GM18909 (cell line): ENCODE measurements at regions not wholly inside any gene's neighbourhood (a gene's known extent, or its start where the extent isn't known, plus 50 kb on each side); places are given as distances from the start of the nearest gene placed in this dataset.

Source experiments
- ATAC-seq: cut with Tn5 transposase; IDR thresholded peaks from one replicate; pipeline ENCODE4 v1.9.1; 2021; ENCODE audit warnings: mild to moderate bottlenecking; ENCODE audit not compliant: unreplicated experiment, poor library complexity

DNA sequence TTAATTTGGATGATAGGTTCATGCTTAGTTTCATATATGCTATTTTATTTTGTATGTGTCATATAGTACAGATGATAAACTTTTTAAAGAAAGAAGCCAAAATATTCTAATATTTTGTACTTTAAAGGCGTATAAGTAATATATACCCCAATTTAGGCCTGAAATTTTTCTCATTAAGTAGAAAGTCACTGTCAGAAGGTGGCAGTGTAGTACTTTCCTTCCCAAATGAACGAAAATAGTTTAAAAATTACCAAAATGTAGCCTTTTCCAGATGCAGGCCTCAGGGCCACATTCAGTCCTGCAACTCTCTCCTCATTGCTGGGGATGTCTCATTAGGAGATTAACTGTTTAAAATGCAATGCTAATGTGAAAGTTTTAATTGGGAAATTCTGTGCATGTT, 1263.6 kb downstream of the C4orf33 start:
- no peak for ATAC-seq

DNA sequence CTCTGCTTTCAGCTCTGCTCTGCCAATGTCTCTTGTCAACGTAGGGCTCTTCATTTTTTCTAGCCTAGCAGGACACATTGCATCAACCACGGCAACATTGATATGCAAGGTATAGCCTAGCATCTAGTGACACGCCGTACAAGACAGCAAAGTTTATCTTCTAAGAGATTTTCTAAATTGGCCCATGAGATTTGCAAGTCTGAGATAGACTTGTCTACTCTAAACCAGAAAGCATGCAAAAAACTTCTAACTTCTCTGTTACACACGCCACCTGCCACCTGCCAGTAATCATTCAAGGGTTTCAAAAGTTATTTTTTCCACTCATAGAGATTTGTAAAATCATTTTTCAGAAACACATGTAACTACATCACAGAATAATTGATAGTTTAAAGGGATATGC, 1265.7 kb downstream of the C4orf33 start:
- ATAC-seq, result no peak

DNA sequence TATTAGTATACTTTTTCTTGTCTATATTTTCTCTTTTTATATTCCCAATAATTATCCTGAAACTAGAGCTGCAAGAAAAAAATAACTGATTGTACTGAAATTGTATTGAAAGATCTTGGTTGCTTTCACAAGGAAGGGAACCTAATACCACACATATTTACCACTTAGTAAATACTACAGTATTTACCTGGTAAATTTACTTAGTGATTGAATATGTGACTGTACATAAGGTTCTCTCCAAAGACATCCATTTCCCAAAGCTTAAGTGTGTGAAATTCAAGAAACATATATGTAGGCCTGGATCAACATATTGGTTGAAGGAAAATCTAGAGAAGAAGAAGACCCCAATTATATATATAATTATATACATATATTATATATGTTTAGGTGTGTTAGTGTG, 1272.7 kb downstream of the C4orf33 start:
- ATAC-seq, result no peak

DNA sequence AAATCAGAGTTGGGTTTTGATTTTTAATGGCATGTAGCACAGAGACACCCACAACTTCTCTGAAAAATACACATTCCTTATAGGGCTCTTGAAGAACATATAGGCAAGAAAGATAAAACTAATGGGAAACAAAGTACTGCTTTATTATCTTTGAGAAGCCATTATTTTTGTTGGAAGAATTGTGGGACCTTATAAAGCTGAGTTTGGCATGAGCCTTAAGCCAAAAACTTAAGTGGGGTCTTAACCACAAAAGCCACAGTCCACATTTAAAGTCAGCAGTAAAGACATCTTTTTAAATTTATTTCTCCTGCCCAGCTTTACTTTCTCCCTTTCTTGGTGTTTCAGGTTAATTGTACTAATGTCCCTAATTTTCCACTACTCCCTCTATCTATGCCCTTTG, 1297.3 kb downstream of the C4orf33 start:
- ATAC-seq, result no peak

DNA sequence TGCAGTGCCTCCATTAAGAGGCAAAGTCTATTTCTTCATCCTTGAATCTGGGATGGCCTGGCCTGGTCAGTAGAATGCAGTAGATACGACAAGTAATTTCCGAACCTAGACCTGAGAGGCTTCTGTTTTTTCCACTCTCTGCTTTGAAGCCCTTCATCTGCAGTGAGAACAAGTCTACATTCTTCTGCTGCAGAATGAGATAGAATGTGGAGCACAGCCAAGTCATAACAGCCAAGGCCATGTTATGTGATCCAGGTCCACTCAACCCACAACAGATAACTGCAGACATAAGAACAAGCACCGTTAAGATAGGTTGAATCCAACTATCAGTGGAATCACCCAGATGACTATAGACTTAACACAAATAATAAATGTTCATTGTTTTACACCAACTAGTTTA, 1297.7 kb downstream of the C4orf33 start:
- ATAC-seq, result no peak

DNA sequence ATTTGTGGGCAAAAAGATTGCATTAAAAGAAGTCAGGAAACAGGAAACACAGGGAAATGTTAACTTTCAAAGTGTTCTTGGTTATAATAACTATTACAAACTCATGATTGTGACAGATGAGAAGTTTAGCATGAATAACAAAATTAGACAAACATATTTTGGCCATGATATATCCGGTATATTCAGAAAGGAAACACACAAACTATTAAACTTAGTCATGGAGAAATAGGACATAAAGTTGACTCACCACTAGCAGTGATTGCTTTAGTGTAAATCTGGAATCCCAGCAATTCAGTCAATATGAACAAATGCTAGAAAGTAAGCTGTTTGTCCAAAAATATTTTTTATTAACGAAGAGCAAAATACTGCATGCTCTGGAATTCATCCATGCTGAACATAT, 1299.9 kb downstream of the C4orf33 start:
- no peak for ATAC-seq

DNA sequence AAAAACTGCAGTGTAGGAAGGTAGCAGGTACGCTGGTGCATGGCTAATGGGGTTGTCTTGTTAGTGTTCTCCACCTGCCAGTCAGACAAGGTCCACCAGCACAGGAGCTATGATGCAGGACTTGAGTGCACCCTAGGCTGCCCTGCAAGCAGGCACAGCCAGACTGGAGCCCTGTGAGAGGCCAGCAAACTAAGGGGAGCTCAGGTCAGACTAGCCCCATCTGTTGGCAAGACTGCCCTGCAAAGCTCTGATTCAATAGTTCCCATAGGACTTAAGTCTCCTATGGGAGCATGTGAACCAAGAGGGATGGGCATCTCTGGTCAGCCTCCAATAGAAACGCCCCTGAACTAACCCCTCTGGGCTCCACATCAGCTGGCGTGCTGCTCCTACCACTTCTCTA, 1307.3 kb downstream of the C4orf33 start:
- no peak for ATAC-seq

DNA sequence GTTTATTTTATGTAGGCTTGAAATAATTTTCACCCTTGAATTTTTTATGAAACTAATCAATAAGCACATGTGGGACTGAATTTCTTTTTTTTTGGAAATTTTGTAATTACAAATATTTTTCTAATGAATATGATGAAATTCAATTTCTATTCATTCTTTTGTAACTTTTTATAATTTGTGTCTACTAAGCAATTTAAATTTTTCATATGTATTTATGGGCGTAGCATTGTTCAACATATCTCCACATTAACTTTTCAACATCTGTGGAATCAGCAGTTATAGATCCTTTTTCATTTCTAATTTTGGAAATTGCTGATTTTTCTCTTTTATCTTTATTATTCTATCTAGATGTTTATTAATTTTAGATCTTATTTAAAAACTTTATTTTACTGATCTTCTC, 1320.3 kb downstream of the C4orf33 start:
- ATAC-seq, result no peak

DNA sequence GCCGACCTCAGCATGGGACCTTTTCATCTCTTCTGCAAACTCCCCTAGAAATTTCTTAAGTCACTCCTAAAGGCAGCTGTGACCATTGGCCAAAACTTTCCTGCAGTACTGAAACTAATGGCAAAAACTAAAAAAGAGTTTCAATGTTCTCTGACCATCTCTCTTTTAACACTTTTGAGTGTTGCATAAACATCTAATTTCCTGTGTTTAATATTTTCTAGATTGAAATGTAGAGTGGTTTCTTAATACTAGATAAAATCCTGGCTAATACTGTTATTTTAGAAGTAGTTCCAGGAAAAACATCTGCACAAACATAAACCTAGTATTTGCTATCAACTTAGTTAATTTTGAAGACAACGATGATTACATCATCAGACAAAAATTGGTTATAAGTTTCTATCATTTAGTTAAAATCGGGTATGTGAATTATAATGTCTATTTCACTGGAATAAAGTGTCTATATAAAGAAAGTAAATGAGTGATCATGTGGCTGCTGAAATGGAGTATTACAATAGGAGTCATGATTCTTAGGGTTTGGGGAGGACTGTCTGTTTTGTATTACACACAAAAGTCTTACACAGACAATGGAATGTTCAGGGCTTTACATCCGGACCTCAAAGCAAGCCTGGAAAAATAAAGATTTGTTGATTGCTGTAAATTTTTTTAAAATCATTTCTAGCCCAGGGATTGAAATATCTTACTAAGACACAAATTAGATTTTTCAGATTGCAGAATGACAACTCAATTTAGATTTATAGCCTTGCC, 1323.4 kb downstream of the C4orf33 start:
- ATAC-seq, result no peak

DNA sequence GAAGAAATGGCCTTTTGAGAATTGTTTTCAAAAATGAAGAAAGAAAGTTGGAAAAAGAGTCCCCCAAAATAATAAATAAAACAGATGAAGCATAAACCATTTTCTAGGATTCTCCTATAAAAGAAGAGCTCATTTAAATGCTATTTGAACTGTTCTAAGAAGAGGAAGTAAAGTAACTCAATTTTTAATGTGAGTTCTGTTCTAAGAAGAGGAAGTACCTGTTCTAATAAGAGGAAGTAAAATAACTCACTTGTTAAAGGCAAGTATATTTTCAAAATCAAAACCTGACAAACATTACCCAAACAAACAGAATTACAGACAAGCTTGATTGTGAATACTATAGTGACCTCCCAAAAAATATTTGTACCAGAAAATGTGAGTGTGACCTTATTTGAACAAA, 1326.3 kb downstream of the C4orf33 start:
- ATAC-seq, result no peak

DNA sequence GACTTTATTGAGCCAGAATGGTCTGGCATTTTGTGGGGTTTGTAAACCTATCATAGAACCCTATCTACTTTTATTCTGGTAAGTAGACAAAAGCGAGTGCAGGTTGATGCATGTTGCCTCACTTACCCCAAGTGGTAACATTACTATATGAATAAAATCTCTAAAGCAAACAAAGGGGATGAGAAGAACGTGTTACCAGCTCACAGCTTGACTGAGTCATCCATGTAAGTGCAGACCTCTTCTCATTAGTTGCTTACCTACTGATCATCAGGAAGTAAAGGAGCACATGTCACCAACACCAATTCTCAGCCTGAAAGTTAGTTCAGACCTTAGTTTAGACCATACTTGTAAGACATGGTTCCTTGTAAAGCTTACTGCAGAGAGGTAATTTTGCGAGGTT, 1328.3 kb downstream of the C4orf33 start:
- ATAC-seq, result no peak

DNA sequence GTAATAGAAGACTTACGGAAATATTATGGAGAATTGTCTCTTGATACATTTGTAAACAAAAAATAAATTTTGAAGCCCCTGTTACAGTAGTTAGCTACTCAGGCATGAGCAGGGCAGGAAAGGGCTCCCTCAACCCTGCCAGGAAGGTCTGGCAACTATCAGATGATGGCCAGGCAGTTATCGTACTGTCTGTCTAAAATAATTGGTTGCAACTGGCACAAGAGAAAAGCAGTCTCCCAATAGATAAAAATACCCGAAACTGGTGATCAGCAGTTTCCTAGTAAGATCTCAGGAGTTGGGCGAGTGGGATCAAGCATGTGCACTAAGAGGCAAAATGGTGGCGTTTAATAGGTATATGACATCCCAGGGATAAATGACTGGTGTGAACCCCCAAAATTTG, 1336.3 kb downstream of the C4orf33 start:
- no peak for ATAC-seq

DNA sequence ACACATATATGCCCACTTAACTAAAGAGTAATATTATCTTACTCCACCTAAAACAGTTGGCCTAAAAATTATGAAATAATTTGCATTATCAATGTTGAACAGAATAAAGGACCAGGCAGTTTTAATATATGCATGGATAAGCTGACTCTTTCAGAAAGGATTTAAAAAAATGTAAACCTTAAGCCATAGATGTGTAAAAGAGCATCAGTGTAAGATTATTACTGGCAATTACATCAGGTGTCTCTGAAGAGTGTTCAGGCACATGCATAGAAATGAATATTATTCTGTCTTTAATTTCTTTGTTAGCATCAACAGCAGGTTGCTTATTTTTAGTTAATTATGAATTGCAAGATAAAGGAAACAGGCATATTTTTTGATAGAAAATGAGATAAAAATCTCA, 1353.8 kb downstream of the C4orf33 start:
- no peak for ATAC-seq

DNA sequence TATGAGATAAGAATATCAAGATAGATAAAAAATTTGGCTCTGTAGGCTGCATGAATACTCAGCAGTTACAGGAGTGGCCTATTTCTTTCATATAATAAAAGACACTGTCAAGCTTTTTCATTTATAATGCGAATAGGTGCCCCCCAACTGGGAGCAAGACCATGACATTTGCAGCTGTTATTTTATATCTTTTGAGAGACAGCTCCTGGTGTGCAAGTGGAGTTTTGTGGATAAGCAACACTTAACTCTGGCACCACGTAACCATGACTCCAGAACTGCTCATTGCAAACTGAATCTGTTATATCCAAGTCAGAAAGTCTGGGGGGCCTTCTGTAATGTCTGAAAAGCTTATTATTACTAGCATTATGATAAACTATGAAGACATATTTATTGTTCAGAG, 1372.4 kb downstream of the C4orf33 start:
- ATAC-seq, result no peak

DNA sequence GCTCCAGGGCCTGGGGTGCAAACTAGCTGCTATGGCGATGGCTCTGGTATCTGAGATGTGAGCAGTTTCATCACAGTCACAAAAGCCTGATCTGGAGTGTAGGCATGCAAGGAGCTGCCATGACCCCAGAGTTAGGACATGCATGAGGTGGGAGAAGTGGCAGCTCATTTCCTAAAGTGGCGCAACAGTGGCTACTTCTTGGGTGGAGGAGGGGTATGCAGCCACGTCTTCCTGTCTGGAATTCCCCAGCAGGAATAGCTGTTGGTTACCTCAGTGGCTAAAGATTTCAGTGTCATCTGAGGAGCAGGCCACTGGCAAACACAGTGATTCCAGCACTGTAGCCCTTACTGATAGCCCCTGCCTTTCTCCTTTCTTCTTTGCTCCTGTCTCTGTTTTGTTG, 1382.5 kb downstream of the C4orf33 start:
- no peak for ATAC-seq

DNA sequence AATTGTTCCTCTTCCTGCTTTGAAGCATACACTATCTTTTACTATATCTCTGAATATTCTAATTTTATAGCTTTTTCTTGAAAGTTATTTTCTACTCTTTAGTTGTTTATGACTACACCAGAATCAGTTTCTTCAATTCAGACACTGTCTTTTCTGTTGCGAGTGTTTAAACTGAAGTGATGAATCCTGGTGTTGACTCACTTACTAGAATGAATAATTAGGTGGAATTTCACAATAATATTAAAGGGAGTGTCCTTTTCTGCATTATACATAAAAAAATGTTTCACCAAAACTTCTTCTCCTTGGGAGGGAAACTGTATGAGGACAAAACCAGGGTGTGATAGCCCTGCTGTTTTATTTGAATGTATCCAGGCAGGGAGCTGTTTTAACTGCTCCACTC, 1383.1 kb downstream of the C4orf33 start:
- ATAC-seq, result no peak

DNA sequence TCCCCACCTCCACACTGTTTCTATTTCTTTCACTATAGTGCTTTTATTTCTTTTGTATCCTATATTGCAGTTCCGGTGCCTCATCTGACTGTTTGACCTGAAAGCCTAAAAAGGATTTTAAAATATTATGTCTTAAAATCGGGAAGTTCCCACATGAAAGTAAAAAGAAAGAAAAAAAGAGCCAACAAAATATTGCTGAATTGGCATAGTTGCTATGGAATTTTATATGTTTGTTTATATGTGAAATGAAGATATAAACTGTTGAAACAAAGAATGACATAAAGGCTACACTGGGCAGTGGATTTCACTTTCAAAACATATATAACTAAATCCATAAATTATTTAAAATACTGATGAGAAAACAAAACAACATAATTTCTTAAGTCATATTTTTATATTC, 1383.7 kb downstream of the C4orf33 start:
- no peak for ATAC-seq

DNA sequence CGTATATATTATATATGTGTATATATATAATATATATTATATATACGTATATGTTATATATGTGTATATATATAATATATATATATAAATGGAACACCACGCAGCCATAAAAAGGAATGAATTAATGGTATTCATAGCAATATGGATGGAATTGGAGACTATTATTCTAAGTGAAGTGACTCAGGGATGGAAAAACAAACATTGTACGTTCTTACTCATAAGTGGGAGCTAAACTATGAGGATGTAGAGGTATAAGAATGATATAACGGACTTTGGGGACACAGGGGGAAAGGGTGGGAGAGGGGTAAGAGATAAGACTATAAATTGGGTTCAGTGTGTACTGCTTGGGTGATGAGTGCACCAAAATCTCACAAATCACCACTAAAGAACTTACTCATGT, 1388.9 kb downstream of the C4orf33 start:
- no peak for ATAC-seq

DNA sequence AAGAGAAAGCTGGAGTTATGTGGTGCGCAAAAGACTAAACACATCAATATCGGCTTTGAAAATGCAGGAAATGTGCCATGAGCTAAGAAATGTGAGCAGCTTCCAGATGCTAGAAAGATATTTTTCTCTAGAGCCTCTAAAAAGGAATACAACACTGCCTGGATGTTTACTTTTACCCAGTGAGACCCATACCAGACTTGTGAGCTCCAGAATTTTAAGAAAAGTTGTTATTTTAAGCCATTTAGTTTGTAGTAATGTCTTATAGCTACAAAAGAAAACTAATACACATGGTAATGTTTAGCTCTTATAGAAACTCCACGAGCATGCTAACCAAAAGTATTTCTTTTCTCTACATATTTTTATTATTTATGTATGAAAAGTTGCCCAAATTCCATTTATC, 1389.4 kb downstream of the C4orf33 start:
- ATAC-seq, result no peak

DNA sequence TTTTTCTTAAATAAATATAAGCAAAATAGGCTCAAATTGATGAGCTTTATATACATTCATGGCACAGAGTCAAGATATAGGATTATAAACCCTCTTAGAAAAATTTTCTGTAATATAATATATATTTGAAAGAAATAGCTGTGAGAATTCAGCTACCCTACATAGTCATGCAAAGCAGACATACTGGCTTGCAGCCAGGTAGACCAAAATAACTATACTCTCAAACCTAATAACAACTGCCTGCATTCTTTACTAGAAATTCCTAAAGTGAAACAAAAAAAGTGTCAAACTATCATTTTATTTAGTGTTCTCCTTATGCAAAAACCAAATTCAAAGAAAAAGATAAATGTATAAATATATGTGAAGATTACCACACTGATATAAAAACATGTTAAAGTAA, 1390.2 kb downstream of the C4orf33 start:
- no peak for ATAC-seq

DNA sequence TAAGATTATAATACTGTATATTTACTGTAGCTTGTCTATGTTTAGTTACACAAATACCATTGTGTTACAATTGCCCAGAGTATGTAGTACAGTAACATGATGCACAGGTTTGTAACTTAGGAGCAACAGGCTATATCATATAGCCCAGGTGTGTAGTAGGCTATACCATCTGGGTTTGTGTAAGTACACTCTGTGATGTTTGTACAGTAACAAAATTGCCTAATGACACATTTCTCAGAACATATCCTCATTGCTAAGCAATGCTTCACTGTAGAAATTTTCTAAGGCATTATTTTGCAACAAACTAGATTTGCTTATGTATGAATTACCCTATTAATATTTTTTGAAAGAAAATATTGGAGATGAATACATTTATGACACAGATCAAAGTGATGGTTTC, 1390.9 kb downstream of the C4orf33 start:
- no peak for ATAC-seq

DNA sequence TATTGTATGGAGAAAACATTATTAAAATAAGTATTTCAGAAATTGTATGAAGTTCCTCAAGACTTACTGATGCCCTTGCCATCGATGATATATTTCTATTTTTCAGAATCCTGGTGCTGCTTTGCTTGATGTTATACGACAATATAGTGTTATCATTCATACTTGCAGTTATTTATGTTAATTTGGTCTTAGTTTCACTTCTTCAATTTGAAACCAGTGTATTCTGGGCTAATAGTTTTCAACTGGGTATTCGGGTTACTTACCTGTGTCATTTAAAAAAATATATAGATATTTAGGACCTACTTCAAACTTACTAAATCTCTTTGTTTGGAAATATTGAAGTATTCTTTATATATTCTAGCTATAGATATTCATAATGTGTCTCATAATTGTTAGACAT, 1414.7 kb downstream of the C4orf33 start:
- no peak for ATAC-seq

DNA sequence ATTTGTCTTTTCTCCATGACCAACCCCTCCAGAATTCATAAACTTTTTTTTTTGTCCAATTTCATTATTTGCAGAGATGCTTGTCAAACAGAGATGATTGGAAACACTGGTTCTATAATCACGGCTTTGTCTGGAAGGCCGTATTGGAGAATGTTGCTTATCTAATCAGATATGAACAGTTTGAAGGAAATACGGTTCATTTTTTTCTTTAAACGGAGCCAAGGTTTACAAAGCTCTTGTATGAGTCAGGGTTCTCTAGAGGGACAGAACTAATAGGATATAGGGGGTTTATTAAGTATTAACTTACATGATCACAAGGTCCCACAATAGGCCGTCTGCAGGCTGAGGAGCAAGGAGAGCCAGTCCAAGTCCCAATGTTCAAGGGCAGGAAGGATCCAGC, 1415.8 kb downstream of the C4orf33 start:
- no peak for ATAC-seq
